ENCODE measurements at regions not wholly inside any gene's neighbourhood (a gene's known extent, or its start where the extent isn't known, plus 50 kb on each side); places are given as distances from the start of the nearest gene placed in this dataset.

DNA sequence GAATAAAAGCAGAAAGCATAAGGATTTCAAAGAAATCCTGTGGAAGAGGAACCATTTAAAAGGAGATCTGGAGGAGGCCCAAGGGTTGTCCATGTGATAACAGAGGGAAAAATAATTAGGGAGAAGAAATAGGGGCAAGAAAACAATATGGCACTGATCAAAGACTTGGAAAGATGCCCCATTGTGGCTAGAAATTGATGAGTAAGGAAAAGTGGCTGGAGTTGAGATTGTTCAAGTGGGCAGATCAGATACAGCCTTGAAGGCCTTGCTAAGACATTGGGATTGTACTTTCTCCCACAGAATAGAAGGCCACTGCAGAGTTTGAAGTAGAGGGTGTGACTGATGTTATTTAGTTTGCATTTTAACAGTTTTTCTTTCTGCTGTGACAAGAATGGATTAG lies 213.3 kb downstream of the CBLN4 start:
- Histone ChIP-seq H3K4me1 (ENCODE audit: control insufficient read depth, insufficient read depth, low read length) (no peaks in the 10 kb centered on the region), H3K27me3 (ENCODE audit: control insufficient read depth, insufficient read depth, low read length) (no peaks in the 10 kb centered on the region), H3K4me3 (ENCODE audit: low read depth, low read length) (no peak overlapping the region), H3K36me3 (ENCODE audit: control insufficient read depth, insufficient read depth, low read length) (no peaks in the 10 kb centered on the region), H3K27ac (ENCODE audit: low read depth, low read length) (no peak overlapping the region), H3K9me3 (ENCODE audit: control insufficient read depth, insufficient read depth, low read length) (no peaks in the 10 kb centered on the region)
- DNase-seq (ENCODE audit: low read depth in 4 of 6, low spot score in 6 of 6), result no peak

DNA sequence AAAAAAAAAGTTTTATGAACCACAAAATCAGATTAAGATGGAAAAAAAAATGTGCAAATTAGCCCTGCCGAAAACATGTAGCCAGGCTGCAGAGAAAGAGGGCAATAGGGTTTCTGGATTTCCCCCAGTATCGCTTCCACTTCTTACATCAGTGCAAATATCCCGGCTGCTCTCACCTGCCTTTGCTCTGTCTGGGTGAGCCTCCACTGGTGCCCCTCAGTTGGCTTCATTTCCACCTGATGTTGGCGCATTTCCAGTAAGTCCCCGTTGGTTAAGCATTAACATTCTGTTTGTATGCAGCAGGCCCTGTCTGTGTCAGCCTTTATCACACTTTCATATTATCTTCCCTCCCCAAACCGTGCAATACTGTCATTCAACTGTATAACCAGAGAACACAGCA lies 215.1 kb downstream of the CBLN4 start:
- WGBS (ENCODE audit: insufficient coverage), result 77% methylated on average over 5 of the region's 6 CpGs
- Histone ChIP-seq H3K27ac (ENCODE audit: low read depth, low read length) (no peak overlapping the region), H3K36me3 (ENCODE audit: control insufficient read depth, insufficient read depth, low read length) (no peaks in the 10 kb centered on the region), H3K4me3 (ENCODE audit: low read depth, low read length) (no peak overlapping the region), H3K4me1 (ENCODE audit: control insufficient read depth, insufficient read depth, low read length) (no peaks in the 10 kb centered on the region), H3K27me3 (ENCODE audit: control insufficient read depth, insufficient read depth, low read length) (no peaks in the 10 kb centered on the region), H3K9me3 (ENCODE audit: control insufficient read depth, insufficient read depth, low read length) (no peaks in the 10 kb centered on the region)
- DNase-seq (ENCODE audit: low read depth in 4 of 6, low spot score in 6 of 6), result peak in 1 of 6 donors; percentile 45

DNA sequence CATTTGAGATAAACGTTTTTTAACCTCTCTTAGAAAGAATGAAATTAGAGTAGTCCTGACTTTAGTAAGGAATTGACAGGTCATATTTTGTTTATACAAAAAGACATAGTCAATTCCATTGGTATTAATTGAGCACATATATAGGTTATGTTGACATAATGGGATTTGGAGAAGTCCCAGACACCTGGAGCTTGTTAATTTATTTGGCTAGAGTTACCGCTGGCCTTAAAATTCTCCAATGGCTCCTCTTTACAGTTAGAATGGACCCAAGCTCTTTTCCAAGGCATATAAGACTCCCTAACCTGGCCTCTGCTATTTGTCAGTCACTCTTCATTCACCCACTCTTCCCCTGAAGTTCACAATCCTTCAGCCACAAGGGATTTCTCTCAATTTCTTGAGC lies 221.3 kb downstream of the CBLN4 start:
- DNase-seq (ENCODE audit: low read depth in 4 of 6, low spot score in 6 of 6), result no peak
- WGBS (ENCODE audit: insufficient coverage), result 91% methylated on average over 1 of the region's 2 CpGs
- Histone ChIP-seq H3K27me3 (ENCODE audit: control insufficient read depth, insufficient read depth, low read length) (no peaks in the 10 kb centered on the region), H3K9me3 (ENCODE audit: control insufficient read depth, insufficient read depth, low read length) (no peaks in the 10 kb centered on the region), H3K4me3 (ENCODE audit: low read depth, low read length) (no peak overlapping the region), H3K27ac (ENCODE audit: low read depth, low read length) (no peak overlapping the region), H3K4me1 (ENCODE audit: control insufficient read depth, insufficient read depth, low read length) (no peaks in the 10 kb centered on the region), H3K36me3 (ENCODE audit: control insufficient read depth, insufficient read depth, low read length) (no peaks in the 10 kb centered on the region)

DNA sequence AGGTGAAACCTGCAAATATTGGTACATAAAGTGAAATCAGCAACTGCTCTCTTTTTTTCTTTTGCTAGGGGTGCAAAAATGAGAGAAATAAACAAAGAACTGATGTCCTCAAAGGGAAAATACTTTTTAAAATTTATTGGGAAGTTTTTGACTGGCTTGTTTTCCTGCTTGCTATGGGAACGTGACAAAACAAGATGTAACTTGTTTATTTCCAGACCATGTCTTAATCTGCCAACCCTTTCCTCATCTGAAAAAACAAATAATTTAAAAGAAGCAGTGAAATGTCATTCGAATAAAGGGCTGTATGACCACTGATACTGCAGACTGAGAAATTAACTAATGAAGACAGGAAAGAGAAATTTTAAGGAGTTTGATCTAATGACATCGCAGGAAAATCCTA lies 221.9 kb downstream of the CBLN4 start:
- Histone ChIP-seq H3K4me3 (ENCODE audit: low read depth, low read length) (no peak overlapping the region), H3K4me1 (ENCODE audit: control insufficient read depth, insufficient read depth, low read length) (no peaks in the 10 kb centered on the region), H3K27ac (ENCODE audit: low read depth, low read length) (no peak overlapping the region), H3K36me3 (ENCODE audit: control insufficient read depth, insufficient read depth, low read length) (no peaks in the 10 kb centered on the region), H3K27me3 (ENCODE audit: control insufficient read depth, insufficient read depth, low read length) (no peaks in the 10 kb centered on the region), H3K9me3 (ENCODE audit: control insufficient read depth, insufficient read depth, low read length) (no peaks in the 10 kb centered on the region)
- no peak for DNase-seq (ENCODE audit: low read depth in 4 of 6, low spot score in 6 of 6)
- no CpG with 5 or more reads among the region's 3 CpGs for WGBS (ENCODE audit: insufficient coverage)

DNA sequence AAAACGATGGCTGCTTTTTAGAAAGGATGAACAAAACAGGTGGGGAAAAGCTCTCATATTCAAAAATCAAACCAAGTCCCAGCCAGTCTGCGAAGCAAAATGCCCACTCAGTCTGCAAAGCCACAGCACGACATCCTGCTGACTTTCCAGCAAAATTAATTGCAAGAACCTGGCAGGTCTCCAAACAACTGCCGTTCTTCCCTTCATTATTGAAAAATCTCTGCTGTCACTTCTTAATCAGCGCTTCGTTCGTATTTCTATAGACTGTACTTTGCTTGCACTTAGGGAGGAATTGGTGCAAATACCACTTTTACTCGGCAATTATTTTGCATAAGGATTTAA lies 222.4 kb downstream of the CBLN4 start:
- Histone ChIP-seq H3K27ac (ENCODE audit: low read depth, low read length) (no peak overlapping the region), H3K27me3 (ENCODE audit: control insufficient read depth, insufficient read depth, low read length) (no peaks in the 10 kb centered on the region), H3K4me3 (ENCODE audit: low read depth, low read length) (no peak overlapping the region), H3K36me3 (ENCODE audit: control insufficient read depth, insufficient read depth, low read length) (no peaks in the 10 kb centered on the region), H3K4me1 (ENCODE audit: control insufficient read depth, insufficient read depth, low read length) (no peaks in the 10 kb centered on the region), H3K9me3 (ENCODE audit: control insufficient read depth, insufficient read depth, low read length) (no peaks in the 10 kb centered on the region)
- 13% methylated on average over 6 of the region's 8 CpGs for WGBS (ENCODE audit: insufficient coverage)
- peak in 2 of 6 donors; percentile 56 to 81 for DNase-seq (ENCODE audit: low read depth in 4 of 6, low spot score in 6 of 6)

DNA sequence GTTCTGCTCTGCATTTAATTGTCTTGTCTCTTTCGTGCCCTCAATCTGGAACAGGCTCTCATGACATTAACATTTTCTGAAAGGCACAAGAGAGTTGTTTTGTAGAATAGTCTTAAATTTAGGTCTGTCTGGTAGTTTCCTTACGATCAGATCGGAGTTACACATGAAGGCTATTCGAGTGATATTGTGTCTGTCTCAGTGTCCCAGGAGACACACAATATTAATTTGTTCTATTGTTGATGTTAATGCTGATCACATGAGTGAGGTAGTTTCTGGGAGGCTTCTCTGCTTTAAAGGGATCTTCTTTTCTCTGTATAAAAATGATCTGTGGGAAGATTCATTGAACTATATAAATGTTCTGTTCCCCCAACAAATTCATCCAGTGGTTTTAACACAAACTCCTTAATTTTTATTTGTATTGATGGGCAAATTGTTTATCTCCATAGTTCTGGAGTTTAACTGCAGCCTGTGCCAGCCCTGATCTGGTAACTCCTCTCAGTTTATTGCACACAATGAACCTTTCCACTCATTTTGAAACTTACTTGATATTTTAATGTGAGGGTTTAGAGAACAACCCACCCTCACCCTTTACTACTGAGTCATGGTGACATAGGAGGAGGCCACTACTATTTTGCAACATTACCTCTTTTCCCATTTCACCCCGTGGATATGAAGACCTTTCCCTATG lies 223.0 kb downstream of the CBLN4 start:
- Histone ChIP-seq H3K4me3 (ENCODE audit: low read depth, low read length) (no peak overlapping the region), H3K4me1 (ENCODE audit: control insufficient read depth, insufficient read depth, low read length) (no peaks in the 10 kb centered on the region)

DNA sequence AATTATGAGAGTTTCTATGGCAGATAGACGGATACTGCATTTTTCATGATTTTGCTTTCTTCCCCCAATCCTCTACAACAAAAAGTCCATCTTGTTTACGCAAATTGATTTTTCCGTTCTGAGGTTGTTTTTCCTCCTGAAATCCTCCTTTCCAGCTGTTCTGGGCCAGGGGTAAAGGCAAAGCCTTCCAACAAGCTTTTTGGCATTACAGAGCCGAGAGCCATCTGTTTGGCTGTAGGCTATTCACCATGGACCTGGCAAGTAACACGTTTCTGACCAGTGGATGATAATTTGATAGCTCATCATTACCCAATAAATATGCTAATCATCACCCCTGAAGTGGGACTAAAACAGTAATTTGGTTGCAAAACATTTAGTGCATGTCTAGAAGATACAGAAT lies 226.5 kb downstream of the CBLN4 start:
- H3K9me3 ChIP-seq (ENCODE audit: control insufficient read depth, insufficient read depth, low read length), result no peaks in the 10 kb centered on the region
- peak in 1 of 6 donors; percentile 47 for DNase-seq (ENCODE audit: low read depth in 4 of 6, low spot score in 6 of 6)
- WGBS (ENCODE audit: insufficient coverage), result 84% methylated on average over 4 of the region's 5 CpGs
- no peak overlapping the region for H3K27ac ChIP-seq (ENCODE audit: low read depth, low read length)
- H3K36me3 ChIP-seq (ENCODE audit: control insufficient read depth, insufficient read depth, low read length), result no peaks in the 10 kb centered on the region
- no peaks in the 10 kb centered on the region for H3K4me1 ChIP-seq (ENCODE audit: control insufficient read depth, insufficient read depth, low read length)
- H3K4me3 ChIP-seq (ENCODE audit: low read depth, low read length), result no peak overlapping the region
- H3K27me3 ChIP-seq (ENCODE audit: control insufficient read depth, insufficient read depth, low read length), result no peaks in the 10 kb centered on the region

More for the DNA sequence above, 223.0 kb downstream of the CBLN4 start:
- H3K9me3 ChIP-seq (ENCODE audit: control insufficient read depth, insufficient read depth, low read length), result no peaks in the 10 kb centered on the region
- H3K36me3 ChIP-seq (ENCODE audit: control insufficient read depth, insufficient read depth, low read length), result no peaks in the 10 kb centered on the region
- no peaks in the 10 kb centered on the region for H3K27me3 ChIP-seq (ENCODE audit: control insufficient read depth, insufficient read depth, low read length)
- WGBS (ENCODE audit: insufficient coverage), result no CpG with 5 or more reads among the region's 5 CpGs
- DNase-seq (ENCODE audit: low read depth in 4 of 6, low spot score in 6 of 6), result peak in 1 of 6 donors; percentile 45
- H3K27ac ChIP-seq (ENCODE audit: low read depth, low read length), result no peak overlapping the region

DNA sequence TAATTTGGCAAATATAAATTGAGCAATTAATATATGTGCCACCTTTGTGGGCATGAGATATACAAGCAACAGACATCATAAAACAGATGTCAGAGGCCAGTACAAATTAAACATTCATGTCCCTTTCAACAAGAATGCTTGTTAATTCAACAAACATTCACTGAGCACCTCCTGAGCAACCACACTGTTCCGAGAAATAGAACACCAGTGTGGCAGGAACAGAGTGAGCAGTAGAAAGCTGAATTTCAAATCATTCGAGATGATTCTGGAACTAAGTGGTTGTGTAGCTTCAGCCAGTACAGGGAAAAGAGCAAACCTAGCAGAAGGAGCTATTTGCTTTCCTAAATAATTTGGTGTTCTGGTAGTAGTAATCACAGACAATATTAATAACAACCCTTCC lies 227.7 kb downstream of the CBLN4 start:
- DNase-seq (ENCODE audit: low read depth in 4 of 6, low spot score in 6 of 6), result no peak
- H3K27me3 ChIP-seq (ENCODE audit: control insufficient read depth, insufficient read depth, low read length), result no peaks in the 10 kb centered on the region
- H3K9me3 ChIP-seq (ENCODE audit: control insufficient read depth, insufficient read depth, low read length), result no peaks in the 10 kb centered on the region
- no peaks in the 10 kb centered on the region for H3K4me1 ChIP-seq (ENCODE audit: control insufficient read depth, insufficient read depth, low read length)
- 75% methylated on average over 2 of the region's 2 CpGs for WGBS (ENCODE audit: insufficient coverage)
- no peak overlapping the region for H3K4me3 ChIP-seq (ENCODE audit: low read depth, low read length)
- no peak overlapping the region for H3K27ac ChIP-seq (ENCODE audit: low read depth, low read length)
- no peaks in the 10 kb centered on the region for H3K36me3 ChIP-seq (ENCODE audit: control insufficient read depth, insufficient read depth, low read length)

DNA sequence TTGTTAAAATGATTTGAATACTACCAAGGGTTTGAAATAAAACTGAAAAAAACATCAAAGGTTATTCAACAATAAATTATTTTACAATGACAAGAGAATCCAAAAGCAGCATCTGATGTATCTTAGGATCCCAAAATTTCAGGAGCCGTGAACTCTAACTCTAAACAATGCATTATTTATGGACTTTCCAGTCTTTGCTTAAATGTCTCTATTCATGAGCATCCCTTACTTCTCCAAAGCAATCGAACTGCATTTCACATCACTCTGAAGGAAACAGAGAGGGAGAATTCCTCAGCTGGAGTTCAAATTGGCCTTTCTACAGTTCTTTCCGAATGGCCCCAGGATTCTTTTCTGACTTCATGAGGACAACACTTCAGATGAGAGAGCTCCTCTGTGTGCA lies 229.1 kb downstream of the CBLN4 start:
- Histone ChIP-seq H3K4me3 (ENCODE audit: low read depth, low read length) (no peak overlapping the region), H3K4me1 (ENCODE audit: control insufficient read depth, insufficient read depth, low read length) (no peaks in the 10 kb centered on the region), H3K9me3 (ENCODE audit: control insufficient read depth, insufficient read depth, low read length) (no peaks in the 10 kb centered on the region), H3K27ac (ENCODE audit: low read depth, low read length) (no peak overlapping the region), H3K36me3 (ENCODE audit: control insufficient read depth, insufficient read depth, low read length) (no peaks in the 10 kb centered on the region), H3K27me3 (ENCODE audit: control insufficient read depth, insufficient read depth, low read length) (no peaks in the 10 kb centered on the region)
- DNase-seq (ENCODE audit: low read depth in 4 of 6, low spot score in 6 of 6), result no peak
- WGBS (ENCODE audit: insufficient coverage), result 57% methylated on average over 2 of the region's 3 CpGs

DNA sequence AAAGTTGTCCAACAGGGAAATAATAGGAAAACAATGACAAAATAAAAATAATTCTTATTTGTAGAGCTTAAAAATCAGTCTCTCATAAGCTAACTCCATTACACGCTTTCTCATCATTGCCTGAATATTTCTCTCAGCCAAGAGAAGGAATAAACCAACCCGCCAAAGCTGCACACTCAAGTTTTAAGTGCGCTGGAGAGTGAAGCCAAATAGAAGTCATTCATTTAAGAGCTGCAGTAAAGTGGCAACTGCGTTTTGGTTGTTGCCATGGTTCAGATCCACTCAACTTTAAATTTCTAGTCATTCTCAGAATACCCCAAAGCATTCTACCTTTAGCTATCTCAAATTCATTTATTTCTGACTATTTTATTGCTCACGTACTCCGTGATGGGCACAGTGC lies 230.7 kb downstream of the CBLN4 start:
- no peaks in the 10 kb centered on the region for H3K27me3 ChIP-seq (ENCODE audit: control insufficient read depth, insufficient read depth, low read length)
- no peaks in the 10 kb centered on the region for H3K36me3 ChIP-seq (ENCODE audit: control insufficient read depth, insufficient read depth, low read length)
- no peak for DNase-seq (ENCODE audit: low read depth in 4 of 6, low spot score in 6 of 6)
- H3K4me1 ChIP-seq (ENCODE audit: control insufficient read depth, insufficient read depth, low read length), result no peaks in the 10 kb centered on the region
- WGBS (ENCODE audit: insufficient coverage), result 84% methylated on average over 3 of the region's 6 CpGs
- no peak overlapping the region for H3K27ac ChIP-seq (ENCODE audit: low read depth, low read length)
- H3K9me3 ChIP-seq (ENCODE audit: control insufficient read depth, insufficient read depth, low read length), result no peaks in the 10 kb centered on the region
- no peak overlapping the region for H3K4me3 ChIP-seq (ENCODE audit: low read depth, low read length)

Measured in spinal cord (tissue), 9 donors.